ENCODE measurements at regions not wholly inside any gene's neighbourhood (a gene's known extent, or its start where the extent isn't known, plus 50 kb on each side); places are given as distances from the start of the nearest gene placed in this dataset.

- no peaks in the 10 kb centered on the region for H3K79me2 ChIP-seq (ENCODE audit: low read length)
- TF ChIP-seq CTCF (IDR thresholded peaks at IDR 0.05; ENCODE audit: low read depth, low read length), result no peak
- TF ChIP-seq EZH2phosphoT487 (IDR thresholded peaks at IDR 0.05; ENCODE audit: low read depth), result no peak
- H3K4me2 ChIP-seq (ENCODE audit: low read length), result no peak overlapping the region
- no peaks in the 10 kb centered on the region for H3K9me3 ChIP-seq (ENCODE audit: insufficient read depth, low read length)
- H3K36me3 ChIP-seq (replicated peaks; ENCODE audit: low read depth, low read length), result no peaks in the 10 kb centered on the region
- H4K20me1 ChIP-seq (ENCODE audit: insufficient read depth, low read length), result no peaks in the 10 kb centered on the region
- H3K4me1 ChIP-seq (ENCODE audit: low read length), result peaks cover 7% of the 10 kb centered on the region
- H3K4me3 ChIP-seq (ENCODE audit: low read length), result no peak overlapping the region
- peaks cover 36% of the 10 kb centered on the region for H3K27me3 ChIP-seq (ENCODE audit: low read depth, low read length)
- no peak overlapping the region for H3K27ac ChIP-seq (ENCODE audit: low read length)
- no peak overlapping the region for H2AFZ ChIP-seq (ENCODE audit: low read depth, low read length)
- no peak overlapping the region for H3K9ac ChIP-seq (ENCODE audit: low read length)
These were observed 111.2 kb upstream of the MBNL2 start for GRCh38 chr13:97110936-97111335.

GRCh38 chr13:97111756-97112155 is 110.4 kb upstream of the MBNL2 start:
- Histone ChIP-seq H3K4me2 (ENCODE audit: low read length) (no peak overlapping the region), H3K27ac (ENCODE audit: low read length) (no peak overlapping the region), H3K79me2 (ENCODE audit: low read length) (no peaks in the 10 kb centered on the region), H3K4me1 (ENCODE audit: low read length) (peaks cover 7% of the 10 kb centered on the region), H3K9me3 (ENCODE audit: insufficient read depth, low read length) (no peaks in the 10 kb centered on the region), H3K4me3 (ENCODE audit: low read length) (no peak overlapping the region), H3K36me3 (replicated peaks; ENCODE audit: low read depth, low read length) (no peaks in the 10 kb centered on the region), H3K27me3 (ENCODE audit: low read depth, low read length) (peaks cover 36% of the 10 kb centered on the region), H4K20me1 (ENCODE audit: insufficient read depth, low read length) (no peaks in the 10 kb centered on the region), H2AFZ (ENCODE audit: low read depth, low read length) (no peak overlapping the region), H3K9ac (ENCODE audit: low read length) (no peak overlapping the region)
- TF ChIP-seq EZH2phosphoT487 (IDR thresholded peaks at IDR 0.05; ENCODE audit: low read depth) (no peak), CTCF (IDR thresholded peaks at IDR 0.05; ENCODE audit: low read depth, low read length) (no peak)

- Histone ChIP-seq H3K79me2 (ENCODE audit: low read length) (no peaks in the 10 kb centered on the region), H3K4me3 (ENCODE audit: low read length) (no peak overlapping the region), H2AFZ (ENCODE audit: low read depth, low read length) (no peak overlapping the region), H3K4me1 (ENCODE audit: low read length) (peaks cover 7% of the 10 kb centered on the region), H3K36me3 (replicated peaks; ENCODE audit: low read depth, low read length) (no peaks in the 10 kb centered on the region), H3K27ac (ENCODE audit: low read length) (no peak overlapping the region), H3K9me3 (ENCODE audit: insufficient read depth, low read length) (no peaks in the 10 kb centered on the region), H4K20me1 (ENCODE audit: insufficient read depth, low read length) (no peaks in the 10 kb centered on the region), H3K9ac (ENCODE audit: low read length) (no peak overlapping the region), H3K27me3 (ENCODE audit: low read depth, low read length) (peaks cover 36% of the 10 kb centered on the region), H3K4me2 (ENCODE audit: low read length) (no peak overlapping the region)
- TF ChIP-seq CTCF (IDR thresholded peaks at IDR 0.05; ENCODE audit: low read depth, low read length) (no peak), EZH2phosphoT487 (IDR thresholded peaks at IDR 0.05; ENCODE audit: low read depth) (no peak)
These were observed 109.5 kb upstream of the MBNL2 start for GRCh38 chr13:97112446-97113152.

DNA sequence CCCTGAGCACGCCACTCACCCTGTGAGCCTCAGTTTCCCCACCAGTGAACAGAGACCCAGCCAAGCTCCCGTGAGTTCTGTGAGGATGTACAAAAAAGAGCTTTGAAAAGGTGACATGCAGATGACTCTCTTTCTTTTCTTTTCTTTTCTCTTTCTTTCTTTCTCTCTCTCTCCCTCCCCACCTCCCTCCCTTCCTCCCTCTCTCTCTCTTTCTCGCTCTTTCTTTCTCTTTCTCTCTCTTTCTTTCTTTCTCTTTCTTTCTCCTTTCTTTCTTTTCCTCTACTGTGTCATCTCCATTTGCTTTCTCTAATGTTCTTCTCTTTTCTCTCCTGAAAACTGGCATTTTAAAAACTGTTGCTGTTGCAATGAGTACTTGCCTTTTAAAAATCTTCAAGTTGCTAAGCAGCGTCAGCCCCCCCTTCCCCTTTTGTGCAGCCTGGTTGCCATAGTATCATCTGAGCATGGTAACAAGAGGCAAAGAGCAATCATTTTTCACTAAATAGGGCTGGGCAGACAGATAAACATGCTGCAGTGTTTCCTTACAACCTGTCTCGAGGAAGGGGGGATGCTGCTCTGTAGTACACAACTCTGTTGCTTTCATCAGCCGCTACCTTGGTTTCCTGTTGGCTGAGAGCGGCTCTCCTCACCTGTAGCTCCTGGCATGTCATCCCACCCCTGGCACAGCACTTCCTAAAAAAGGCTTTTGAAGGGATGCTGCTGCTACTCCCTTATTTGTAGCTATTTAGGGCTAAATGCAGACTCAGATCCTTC is 108.7 kb upstream of the MBNL2 start:
- Histone ChIP-seq H3K4me3 (ENCODE audit: low read length) (no peak overlapping the region), H3K27me3 (ENCODE audit: low read depth, low read length) (peaks cover 36% of the 10 kb centered on the region), H3K4me1 (ENCODE audit: low read length) (peaks cover 7% of the 10 kb centered on the region), H3K9me3 (ENCODE audit: insufficient read depth, low read length) (no peaks in the 10 kb centered on the region), H3K27ac (ENCODE audit: low read length) (no peak overlapping the region), H2AFZ (ENCODE audit: low read depth, low read length) (no peak overlapping the region), H3K36me3 (replicated peaks; ENCODE audit: low read depth, low read length) (no peaks in the 10 kb centered on the region), H3K9ac (ENCODE audit: low read length) (no peak overlapping the region), H4K20me1 (ENCODE audit: insufficient read depth, low read length) (no peaks in the 10 kb centered on the region), H3K79me2 (ENCODE audit: low read length) (no peaks in the 10 kb centered on the region), H3K4me2 (ENCODE audit: low read length) (0 out of 2 replicates have a peak overlapping the region, but pooled peaks have one; percentile 13)
- TF ChIP-seq CTCF (IDR thresholded peaks at IDR 0.05; ENCODE audit: low read depth, low read length) (no peak), EZH2phosphoT487 (IDR thresholded peaks at IDR 0.05; ENCODE audit: low read depth) (no peak)
